HG03196 (cell line): ENCODE measurements at regions not wholly inside any gene's neighbourhood (a gene's known extent, or its start where the extent isn't known, plus 50 kb on each side); places are given as distances from the start of the nearest gene placed in this dataset.

ENCODE experiments used
- ATAC-seq: cut with Tn5 transposase; IDR thresholded peaks from one replicate; pipeline ENCODE4 v1.9.1; 2021; ENCODE audit not compliant: unreplicated experiment

DNA sequence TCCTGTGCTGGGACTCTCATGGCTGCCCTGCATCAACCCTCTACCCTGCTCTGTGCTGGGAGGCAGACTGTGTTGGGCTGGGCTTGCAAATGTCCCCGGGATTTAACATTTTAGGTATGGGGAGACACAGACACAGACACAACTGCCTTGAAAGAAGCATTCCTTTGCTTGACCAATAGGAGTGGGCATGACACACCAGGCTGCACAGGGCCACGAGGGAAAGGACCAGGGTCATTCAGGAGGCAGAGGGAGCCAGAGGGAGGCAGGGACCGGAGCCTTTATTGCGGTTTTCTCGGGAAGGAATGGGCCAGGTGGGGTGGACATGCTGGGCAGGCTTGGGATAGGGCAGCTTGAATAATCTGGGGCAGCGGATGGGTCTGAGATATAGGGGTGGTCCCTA, 238.7 kb upstream of the COPS8 start:
- ATAC-seq, result no peak

GRCh38 chr2:236847538-236848263, 238.0 kb upstream of the COPS8 start:
- no peak for ATAC-seq

GRCh38 chr2:236848501-236848900, 237.2 kb upstream of the COPS8 start:
- no peak for ATAC-seq

DNA sequence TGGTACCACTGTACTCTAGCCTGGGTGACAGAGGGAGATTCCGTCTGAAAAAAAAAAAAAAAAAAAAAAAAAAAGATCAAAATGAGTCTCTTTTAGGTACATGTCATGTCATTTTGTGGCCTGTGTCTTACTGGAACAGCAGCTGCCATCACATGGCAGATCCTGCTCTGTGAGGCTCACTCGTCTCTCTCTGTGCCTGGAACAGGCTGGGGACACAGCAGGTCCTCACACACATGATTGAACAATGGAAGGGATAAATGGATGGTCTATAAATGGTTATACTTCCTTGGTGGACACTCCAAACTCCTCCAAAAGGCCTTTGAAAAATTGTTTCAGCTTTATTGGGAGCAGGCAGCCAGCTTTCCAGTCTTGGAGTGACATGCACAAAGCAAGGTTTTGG, 236.2 kb upstream of the COPS8 start:
- ATAC-seq, result no peak

DNA sequence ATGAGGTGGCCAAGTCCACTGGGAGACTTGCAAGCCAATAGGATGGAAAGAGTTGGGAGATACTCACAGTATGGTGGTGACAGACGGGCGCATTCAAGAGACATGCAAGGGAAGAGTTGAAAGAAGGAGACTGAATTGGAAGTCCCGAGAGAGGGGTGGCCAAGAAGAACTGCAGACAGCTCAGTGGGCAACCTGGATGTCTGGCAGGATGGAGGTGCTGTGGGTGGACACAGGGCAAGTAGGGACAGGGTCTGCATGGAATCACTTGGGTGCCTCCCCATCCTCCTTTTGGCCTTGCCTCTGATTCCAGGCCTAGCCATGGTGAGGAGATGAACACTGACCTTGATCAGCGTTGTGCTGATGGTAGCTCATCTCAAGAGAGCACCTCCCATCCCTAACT, 235.7 kb upstream of the COPS8 start:
- no peak for ATAC-seq

GRCh38 chr2:236851187-236851586, 234.5 kb upstream of the COPS8 start:
- ATAC-seq, result no peak

DNA sequence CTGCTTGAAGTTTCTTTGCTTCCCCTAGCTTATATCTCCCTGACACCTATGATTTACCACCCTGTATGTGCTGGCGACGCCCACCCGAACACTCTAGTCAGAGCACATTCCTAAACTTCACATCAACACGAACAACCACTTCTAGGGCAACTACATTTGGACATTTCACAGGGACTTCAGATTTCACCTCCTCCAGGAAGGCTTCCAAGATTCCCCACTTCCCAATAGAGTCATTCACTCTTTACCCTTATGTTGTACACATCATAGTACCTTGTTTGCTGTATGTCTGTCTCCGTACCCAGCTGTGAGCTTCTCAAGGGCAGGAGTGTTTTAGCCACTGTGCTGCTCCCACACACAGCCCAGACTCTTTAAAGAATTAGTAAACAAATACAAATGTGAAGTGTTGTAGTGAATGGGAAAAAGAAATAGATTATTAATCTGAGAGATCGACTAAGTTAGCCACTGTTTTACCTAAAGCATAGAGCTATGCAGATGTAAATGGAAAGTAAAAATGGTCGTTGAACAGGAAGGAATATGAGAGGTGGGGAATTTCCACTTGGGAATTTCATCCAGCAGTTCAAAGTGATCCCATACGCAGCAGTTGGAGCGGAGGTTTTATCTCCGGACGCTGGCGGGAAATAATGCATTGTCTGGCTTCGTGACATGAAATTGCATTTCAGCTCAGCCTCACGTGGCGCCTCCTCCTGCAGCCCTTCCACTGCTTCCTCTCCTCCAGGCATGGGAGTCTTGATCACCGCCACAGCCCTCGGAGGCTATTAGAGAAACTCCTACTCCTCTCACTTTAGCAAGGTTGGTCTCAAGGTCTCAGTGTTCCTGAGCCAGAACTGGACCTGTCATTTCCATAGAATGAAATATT, 233.4 kb upstream of the COPS8 start:
- ATAC-seq, result no peak

- ATAC-seq, result no peak
These were observed 232.7 kb upstream of the COPS8 start for GRCh38 chr2:236852977-236853374.

DNA sequence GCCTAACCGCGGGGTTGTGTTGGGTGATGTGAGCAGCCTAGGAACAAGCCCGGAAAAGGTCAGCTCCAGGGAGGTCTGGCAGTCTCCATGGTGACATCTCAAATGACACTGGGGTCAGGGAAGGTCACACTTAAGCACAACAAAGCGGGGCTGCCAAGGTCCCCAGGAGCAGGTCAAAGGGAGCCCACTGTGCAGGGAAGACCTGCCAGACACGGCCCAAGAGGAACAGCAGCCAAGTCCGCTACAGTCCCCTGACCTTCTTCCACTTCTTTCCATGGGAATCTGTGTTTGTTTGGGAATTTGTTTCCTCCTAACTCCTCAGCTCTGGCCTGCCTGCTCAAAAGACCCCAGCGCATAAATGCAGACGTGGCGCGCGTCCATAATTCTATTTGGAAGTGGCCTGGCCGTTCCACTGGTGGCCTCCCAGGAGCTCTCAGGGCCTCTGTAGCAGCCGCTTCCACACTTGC, 232.1 kb upstream of the COPS8 start:
- ATAC-seq, result no peak

DNA sequence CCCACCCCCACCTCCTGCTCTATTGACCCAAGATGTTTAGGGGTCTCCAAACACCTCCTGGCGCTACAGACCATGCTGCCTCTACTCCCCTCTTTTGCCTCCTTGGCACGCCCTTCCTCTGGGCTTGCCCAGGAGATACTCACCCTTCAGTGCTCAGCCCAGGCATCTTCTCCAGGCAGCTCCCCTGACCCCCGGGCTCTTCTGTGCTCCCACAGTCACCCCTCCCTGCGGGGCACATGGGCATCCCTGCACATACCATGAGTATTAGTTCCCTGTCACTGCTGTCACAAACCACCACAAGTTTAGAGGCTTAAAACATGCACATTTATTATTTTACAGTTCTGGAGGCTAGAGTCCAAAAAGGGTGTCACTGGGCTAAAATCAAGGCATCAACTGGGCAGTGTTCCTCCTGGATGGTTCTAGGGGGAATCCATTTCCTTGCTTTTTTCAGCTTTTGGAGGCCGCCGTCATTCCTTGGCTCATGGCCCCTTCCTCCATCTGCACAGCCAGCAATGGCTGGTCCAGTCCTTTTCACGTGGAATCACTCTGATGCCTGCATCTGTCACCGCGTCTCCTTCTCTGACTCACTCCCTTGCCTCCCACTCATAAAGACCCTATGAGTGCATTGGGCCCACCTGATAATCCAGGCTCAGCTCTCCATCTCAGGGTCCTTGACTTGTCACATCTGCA, 230.4 kb upstream of the COPS8 start:
- ATAC-seq, result no peak

- ATAC-seq, result no peak
These were observed 229.5 kb upstream of the COPS8 start for GRCh38 chr2:236855866-236856847.

GRCh38 chr2:236856848-236857235, 228.8 kb upstream of the COPS8 start:
- no peak for ATAC-seq

- ATAC-seq, result no peak
These were observed 228.4 kb upstream of the COPS8 start for GRCh38 chr2:236857246-236857645.

GRCh38 chr2:236857781-236858180, 227.9 kb upstream of the COPS8 start:
- no peak for ATAC-seq

GRCh38 chr2:236858661-236859060, 227.0 kb upstream of the COPS8 start:
- ATAC-seq, result no peak

- no peak for ATAC-seq
These were observed 225.8 kb upstream of the COPS8 start for GRCh38 chr2:236859908-236860307.

- ATAC-seq, result no peak
These were observed 224.4 kb upstream of the COPS8 start for GRCh38 chr2:236861196-236861875.

GRCh38 chr2:236861944-236862343, 223.7 kb upstream of the COPS8 start:
- ATAC-seq, result no peak

- no peak for ATAC-seq
These were observed 223.2 kb upstream of the COPS8 start for GRCh38 chr2:236862526-236862925.
